Epithelial cell of esophagus (primary cell): ENCODE measurements at regions not wholly inside any gene's neighbourhood (a gene's known extent, or its start where the extent isn't known, plus 50 kb on each side); places are given as distances from the start of the nearest gene placed in this dataset.
"Not testable (repeated sequence)": the region's sequence is repeated elsewhere in the genome, so short reads cannot be mapped to it uniquely, and the experiment has no call there.

ENCODE experiments used
- DNase-seq: peaks from one replicate; pipeline ENCODE4 v3.0.0; 2010; ENCODE audit warnings: low read depth
- H3K4me3 ChIP-seq: 2 replicates; pipeline ENCODE4 v1.5.1; 2011; ENCODE audit warnings: mild to moderate bottlenecking, low read length, control low read depth
- CTCF ChIP-seq: IDR thresholded peaks from 2 replicates; pipeline ENCODE4 v1.5.1; 2011; ENCODE audit warnings: low read depth, mild to moderate bottlenecking, low read length, control low read depth, inconsistent platforms; ENCODE audit not compliant: insufficient read depth; ENCODE audit errors: missing control alignments

- H3K4me3 ChIP-seq = no peak overlapping the region
- TF ChIP-seq CTCF = no peak
- DNase-seq = no peak
Measured at GRCh38 chr1:157353546-157353945, 198.8 kb downstream of the FCRL5 start.

GRCh38 chr1:157352817-157353408 is 199.4 kb downstream of the FCRL5 start:
- TF ChIP-seq CTCF = no peak
- no peak for DNase-seq
- no peak overlapping the region for H3K4me3 ChIP-seq

- H3K4me3 ChIP-seq = no peak overlapping the region
- DNase-seq = no peak
- no peak for TF ChIP-seq CTCF
Measured at GRCh38 chr1:157352216-157352615, 200.1 kb downstream of the FCRL5 start.

GRCh38 chr1:157351800-157352199 is 200.5 kb downstream of the FCRL5 start:
- H3K4me3 ChIP-seq = not testable (repeated sequence)

GRCh38 chr1:157348538-157349480 is 203.5 kb downstream of the FCRL5 start:
- no peak for TF ChIP-seq CTCF
- H3K4me3 ChIP-seq = no peak overlapping the region
- DNase-seq = no peak

More at GRCh38 chr1:157351800-157352199, 200.5 kb downstream of the FCRL5 start:
- DNase-seq = not testable (repeated sequence)

- no peak for DNase-seq
- H3K4me3 ChIP-seq = no peak overlapping the region
- TF ChIP-seq CTCF = no peak
Measured at GRCh38 chr1:157347506-157347905, 204.8 kb downstream of the FCRL5 start.

GRCh38 chr1:157337785-157338184 is 199.6 kb upstream of the ETV3 start:
- not testable (repeated sequence) for DNase-seq

GRCh38 chr1:157335056-157335455 is 196.9 kb upstream of the ETV3 start:
- no peak overlapping the region for H3K4me3 ChIP-seq
- TF ChIP-seq CTCF = no peak
- DNase-seq = no peak

More at GRCh38 chr1:157337785-157338184, 199.6 kb upstream of the ETV3 start:
- H3K4me3 ChIP-seq = not testable (repeated sequence)
